ENCODE measurements at regions not wholly inside any gene's neighbourhood (a gene's known extent, or its start where the extent isn't known, plus 50 kb on each side); places are given as distances from the start of the nearest gene placed in this dataset.

GRCh38 chr3:170753421-170754310 is 116.3 kb downstream of the RPL22L1 start:
- intact Hi-C loops (cut with DNase I; ENCODE audit: low total_unique reads): no loop called here
- H3K4me1 ChIP-seq: peaks cover 0 to 17% of the 10 kb centered on the region in 2 donors
- no peaks in the 10 kb centered on the region for H3K9me3 ChIP-seq
- H3K36me3 ChIP-seq: no peaks in the 10 kb centered on the region
- H3K4me3 ChIP-seq: no peak overlapping the region
- DNase-seq (ENCODE audit: low spot score in 2 of 2): no peak
- no peak for TF ChIP-seq POLR2A (IDR thresholded peaks at IDR 0.05)
- no peak for TF ChIP-seq POLR2AphosphoS5 (IDR thresholded peaks at IDR 0.05)
- TF ChIP-seq CTCF (IDR thresholded peaks at IDR 0.05): no peak
- no peaks in the 10 kb centered on the region for H3K27me3 ChIP-seq
- no peak overlapping the region for H3K27ac ChIP-seq

GRCh38 chr3:170752571-170753155 is 117.3 kb downstream of the RPL22L1 start:
- Histone ChIP-seq H3K27ac (peak overlapping the region; percentile 16 to 57), H3K4me3 (no peak overlapping the region), H3K27me3 (no peaks in the 10 kb centered on the region), H3K36me3 (no peaks in the 10 kb centered on the region), H3K9me3 (no peaks in the 10 kb centered on the region), H3K4me1 (peaks cover 0 to 17% of the 10 kb centered on the region in 2 donors)
- intact Hi-C loops (cut with DNase I; ENCODE audit: low total_unique reads): no loop called here
- no peak for DNase-seq (ENCODE audit: low spot score in 2 of 2)
- no peak for TF ChIP-seq POLR2A (IDR thresholded peaks at IDR 0.05)
- no peak for TF ChIP-seq CTCF (IDR thresholded peaks at IDR 0.05)
- TF ChIP-seq POLR2AphosphoS5 (IDR thresholded peaks at IDR 0.05): no peak

GRCh38 chr3:170751899-170752293 is 118.1 kb downstream of the RPL22L1 start:
- Histone ChIP-seq H3K36me3 (no peaks in the 10 kb centered on the region), H3K27me3 (no peaks in the 10 kb centered on the region), H3K27ac (peak overlapping the region; percentile 44 to 57), H3K9me3 (no peaks in the 10 kb centered on the region), H3K4me1 (peaks cover 0 to 17% of the 10 kb centered on the region in 2 donors), H3K4me3 (no peak overlapping the region)
- intact Hi-C loops (cut with DNase I; ENCODE audit: low total_unique reads): no loop called here
- TF ChIP-seq POLR2AphosphoS5 (IDR thresholded peaks at IDR 0.05) (no peak), CTCF (IDR thresholded peaks at IDR 0.05) (no peak), POLR2A (IDR thresholded peaks at IDR 0.05) (no peak)
- DNase-seq (ENCODE audit: low spot score in 2 of 2): no peak

GRCh38 chr3:170751083-170751898 is 118.7 kb downstream of the RPL22L1 start:
- H3K9me3 ChIP-seq: no peaks in the 10 kb centered on the region
- H3K27ac ChIP-seq: peak overlapping the region; percentile 44 to 57
- no peaks in the 10 kb centered on the region for H3K27me3 ChIP-seq
- no peak overlapping the region for H3K4me3 ChIP-seq
- no peaks in the 10 kb centered on the region for H3K36me3 ChIP-seq
- intact Hi-C loops (cut with DNase I; ENCODE audit: low total_unique reads): no loop called here
- peaks cover 0 to 17% of the 10 kb centered on the region in 2 donors for H3K4me1 ChIP-seq
- peak in 1 of 3 donors; percentile 71 for TF ChIP-seq POLR2AphosphoS5 (IDR thresholded peaks at IDR 0.05)
- no peak for TF ChIP-seq CTCF (IDR thresholded peaks at IDR 0.05)
- peak; percentile 41 to 65 for DNase-seq (ENCODE audit: low spot score in 2 of 2)

All from breast epithelium (tissue), 4 donors.